Gastroesophageal sphincter (tissue), 4 donors: ENCODE measurements at regions not wholly inside any gene's neighbourhood (a gene's known extent, or its start where the extent isn't known, plus 50 kb on each side); places are given as distances from the start of the nearest gene placed in this dataset.

ENCODE experiments used
- ATAC-seq: fragments of 150-250 bp; one replicate; pipeline ENCODE4 v1.9.1; 2016; ENCODE audit warnings: mild to moderate bottlenecking, moderate library complexity
- H3K27ac ChIP-seq, 4 donors: fragments of 200-600 bp; sonication (generic) in 3 of 4; 1 replicate in 3 of 4; 2 replicates in 1 of 4; pipeline ENCODE4 v1.5.1; 2016 to 2019
- H3K27me3 ChIP-seq: fragments of 200-600 bp; sonication (generic); one replicate; pipeline ENCODE4 v1.5.1; 2019
- H3K36me3 ChIP-seq, 2 donors: fragments of 200-600 bp; sonication (generic); one replicate each; pipeline ENCODE4 v1.5.1; 2019; ENCODE audit warnings: control low read depth in 1 of 2
- H3K4me1 ChIP-seq, 3 donors: fragments of 200-600 bp; sonication (generic); 1 replicate in 2 of 3; 2 replicates in 1 of 3; pipeline ENCODE4 v1.5.1; 2016 to 2019; ENCODE audit warnings: control low read depth in 2 of 3
- H3K4me3 ChIP-seq, 2 donors: fragments of 200-600 bp; sonication (generic); one replicate each; pipeline ENCODE4 v1.5.1; 2019; ENCODE audit warnings: mild to moderate bottlenecking in 1 of 2, moderate library complexity in 1 of 2
- H3K9me3 ChIP-seq, 3 donors: fragments of 200-600 bp; sonication (generic); one replicate each; pipeline ENCODE4 v1.5.1; 2017 to 2019; ENCODE audit warnings: control low read depth in 2 of 3
- EP300 ChIP-seq: sonication (generic); formaldehyde crosslinking; IDR thresholded peaks from one replicate; pipeline ENCODE4 v1.6.1; 2017; ENCODE audit warnings: antibody characterized with exemption, mild to moderate bottlenecking
- POLR2A ChIP-seq, 2 donors: fragments of 450-650 bp; IDR thresholded peaks; one replicate each; pipeline ENCODE4 v1.6.1; 2017; ENCODE audit warnings: antibody characterized with exemption in 2 of 2, mild to moderate bottlenecking in 2 of 2, moderate library complexity in 1 of 2
- POLR2AphosphoS5 ChIP-seq: sonication (generic); formaldehyde crosslinking; IDR thresholded peaks from one replicate; pipeline ENCODE4 v1.6.1; 2017; ENCODE audit warnings: antibody characterized with exemption
- WGBS, 2 donors: methylation state at CpG; one replicate each; pipeline ENCODE4 v1.1.5; 2018; ENCODE audit warnings: low coverage in 1 of 2; 5-methylcytosine and 5-hydroxymethylcytosine counted together
- TF ChIP-seq, protein P1 (sequence below), 4 experiments: fragments of 200-600 bp in 2 of 4; fragments of 450-650 bp in 2 of 4; sonication (generic) in 1 of 4; IDR thresholded peaks; one replicate each; pipeline ENCODE4 v1.5.1; 2017 to 2019; ENCODE audit warnings: antibody characterized with exemption in 4 of 4, mild to moderate bottlenecking in 2 of 4, moderate library complexity in 2 of 4

- no peak for TF ChIP-seq EP300
- TF ChIP-seq POLR2A (IDR thresholded peaks at IDR 0.05): no peak
- no peak for TF ChIP-seq POLR2AphosphoS5
- H3K36me3 ChIP-seq: no peaks in the 10 kb centered on the region
- 86 to 100% methylated on average over 1 to 2 of the region's 2 CpGs for WGBS, 2 donors
- no peak overlapping the region for H3K27ac ChIP-seq
- no peak overlapping the region for H3K4me3 ChIP-seq
- no peaks in the 10 kb centered on the region for H3K9me3 ChIP-seq
- no peaks in the 10 kb centered on the region for H3K4me1 ChIP-seq
- no peak for ATAC-seq
- H3K27me3 ChIP-seq: no peaks in the 10 kb centered on the region
Measured at GRCh38 chr7:85924062-85924461, 719.6 kb upstream of the GRM3 start.

GRCh38 chr7:85916016-85916415 lies 727.7 kb upstream of the GRM3 start:
- no peaks in the 10 kb centered on the region for H3K27me3 ChIP-seq
- no peaks in the 10 kb centered on the region for H3K4me1 ChIP-seq
- no peak for TF ChIP-seq EP300
- TF ChIP-seq, protein P1, sequence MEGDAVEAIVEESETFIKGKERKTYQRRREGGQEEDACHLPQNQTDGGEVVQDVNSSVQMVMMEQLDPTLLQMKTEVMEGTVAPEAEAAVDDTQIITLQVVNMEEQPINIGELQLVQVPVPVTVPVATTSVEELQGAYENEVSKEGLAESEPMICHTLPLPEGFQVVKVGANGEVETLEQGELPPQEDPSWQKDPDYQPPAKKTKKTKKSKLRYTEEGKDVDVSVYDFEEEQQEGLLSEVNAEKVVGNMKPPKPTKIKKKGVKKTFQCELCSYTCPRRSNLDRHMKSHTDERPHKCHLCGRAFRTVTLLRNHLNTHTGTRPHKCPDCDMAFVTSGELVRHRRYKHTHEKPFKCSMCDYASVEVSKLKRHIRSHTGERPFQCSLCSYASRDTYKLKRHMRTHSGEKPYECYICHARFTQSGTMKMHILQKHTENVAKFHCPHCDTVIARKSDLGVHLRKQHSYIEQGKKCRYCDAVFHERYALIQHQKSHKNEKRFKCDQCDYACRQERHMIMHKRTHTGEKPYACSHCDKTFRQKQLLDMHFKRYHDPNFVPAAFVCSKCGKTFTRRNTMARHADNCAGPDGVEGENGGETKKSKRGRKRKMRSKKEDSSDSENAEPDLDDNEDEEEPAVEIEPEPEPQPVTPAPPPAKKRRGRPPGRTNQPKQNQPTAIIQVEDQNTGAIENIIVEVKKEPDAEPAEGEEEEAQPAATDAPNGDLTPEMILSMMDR (IDR thresholded peaks at IDR 0.05): no peak
- no peak for TF ChIP-seq POLR2AphosphoS5
- TF ChIP-seq POLR2A (IDR thresholded peaks at IDR 0.05): no peak
- no peak overlapping the region for H3K27ac ChIP-seq
- peaks cover 0 to 3% (median 0%) of the 10 kb centered on the region in 3 donors for H3K9me3 ChIP-seq
- no peak overlapping the region for H3K4me3 ChIP-seq
- no peak for ATAC-seq
- H3K36me3 ChIP-seq: no peaks in the 10 kb centered on the region

DNA sequence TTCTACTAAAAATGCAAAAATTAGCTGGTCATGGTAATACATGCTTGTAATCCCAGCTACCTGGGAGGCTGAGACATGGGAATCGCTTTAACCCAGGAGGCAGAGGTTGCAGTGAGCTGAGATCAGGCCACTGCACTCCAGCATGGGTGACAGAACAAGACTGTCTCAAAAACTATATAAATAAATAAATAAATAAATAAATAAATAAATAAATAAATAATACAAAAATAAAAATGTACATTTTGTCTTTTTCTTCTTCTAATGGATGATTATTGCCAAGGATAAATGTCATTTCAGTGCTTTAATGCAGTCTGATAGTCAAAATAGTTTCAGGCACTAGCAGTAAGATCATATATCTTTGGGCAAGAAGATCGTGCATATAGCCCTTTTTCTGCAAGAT lies 727.6 kb upstream of the SEMA3D start:
- TF ChIP-seq EP300: no peak
- no peak for TF ChIP-seq POLR2AphosphoS5
- TF ChIP-seq, protein P1 (IDR thresholded peaks at IDR 0.05): no peak
- TF ChIP-seq POLR2A (IDR thresholded peaks at IDR 0.05): no peak
- H3K9me3 ChIP-seq: peaks cover 0 to 3% (median 0%) of the 10 kb centered on the region in 3 donors
- H3K4me3 ChIP-seq: no peak overlapping the region
- 76 to 95% methylated on average over 2 of the region's 2 CpGs for WGBS, 2 donors
- H3K4me1 ChIP-seq: no peaks in the 10 kb centered on the region
- no peak for ATAC-seq
- H3K36me3 ChIP-seq: no peaks in the 10 kb centered on the region
- no peak overlapping the region for H3K27ac ChIP-seq
- H3K27me3 ChIP-seq: no peaks in the 10 kb centered on the region

DNA sequence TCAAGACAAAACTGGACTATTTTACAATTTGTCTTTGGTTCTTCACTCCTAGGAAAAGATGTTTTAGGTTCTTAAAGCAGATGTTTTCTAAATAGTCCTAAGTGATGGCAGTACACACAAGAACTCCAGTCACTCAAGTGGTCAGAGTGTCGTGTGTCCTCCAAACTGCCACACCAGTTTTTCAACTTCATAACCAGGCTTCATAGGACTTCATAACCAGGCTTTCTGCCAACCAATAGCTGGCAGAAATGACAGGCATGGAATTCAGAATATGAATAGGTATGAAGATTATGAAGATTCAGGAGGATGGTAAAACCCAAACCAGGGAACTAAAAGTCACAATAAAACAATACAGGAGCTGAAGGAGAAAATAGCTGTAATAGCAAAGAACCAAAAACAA lies 721.2 kb upstream of the SEMA3D start:
- H3K4me3 ChIP-seq: no peak overlapping the region
- H3K27ac ChIP-seq: no peak overlapping the region
- H3K9me3 ChIP-seq: peaks cover 0 to 3% (median 0%) of the 10 kb centered on the region in 3 donors
- no peaks in the 10 kb centered on the region for H3K36me3 ChIP-seq
- no peaks in the 10 kb centered on the region for H3K4me1 ChIP-seq
- TF ChIP-seq, protein P1 (IDR thresholded peaks at IDR 0.05): no peak
- TF ChIP-seq EP300 (no peak), POLR2A (IDR thresholded peaks at IDR 0.05) (no peak), POLR2AphosphoS5 (no peak)
- WGBS, 2 donors: 88 to 100% methylated on average over 1 of the region's 1 CpG
- no peak for ATAC-seq
- no peaks in the 10 kb centered on the region for H3K27me3 ChIP-seq

- WGBS, 2 donors: 33 to 56% methylated on average over 1 of the region's 1 CpG
Measured at GRCh38 chr7:85897967-85898366, 711.1 kb upstream of the SEMA3D start.

More at GRCh38 chr7:85897967-85898366, 711.1 kb upstream of the SEMA3D start:
- Histone ChIP-seq H3K36me3 (no peaks in the 10 kb centered on the region), H3K9me3 (no peaks in the 10 kb centered on the region), H3K27ac (no peak overlapping the region), H3K4me1 (no peaks in the 10 kb centered on the region), H3K27me3 (no peaks in the 10 kb centered on the region), H3K4me3 (no peak overlapping the region)
- ATAC-seq: no peak
- TF ChIP-seq POLR2A (IDR thresholded peaks at IDR 0.05) (no peak), POLR2AphosphoS5 (no peak), EP300 (no peak)
- TF ChIP-seq, protein P1 (IDR thresholded peaks at IDR 0.05): no peak
